GM19324 (cell line): ENCODE measurements at regions not wholly inside any gene's neighbourhood (a gene's known extent, or its start where the extent isn't known, plus 50 kb on each side); places are given as distances from the start of the nearest gene placed in this dataset.
A peak's percentile ranks its signal among the peaks of the same experiment; 100 is the strongest.
"Not testable (repeated sequence)": the region's sequence is repeated elsewhere in the genome, so short reads cannot be mapped to it uniquely, and the experiment has no call there.

Source experiments
- ATAC-seq: cut with Tn5 transposase; IDR thresholded peaks from one replicate; pipeline ENCODE4 v1.9.1; 2021; ENCODE audit warnings: mild to moderate bottlenecking, moderate library complexity; ENCODE audit not compliant: unreplicated experiment, low FRiP score

DNA sequence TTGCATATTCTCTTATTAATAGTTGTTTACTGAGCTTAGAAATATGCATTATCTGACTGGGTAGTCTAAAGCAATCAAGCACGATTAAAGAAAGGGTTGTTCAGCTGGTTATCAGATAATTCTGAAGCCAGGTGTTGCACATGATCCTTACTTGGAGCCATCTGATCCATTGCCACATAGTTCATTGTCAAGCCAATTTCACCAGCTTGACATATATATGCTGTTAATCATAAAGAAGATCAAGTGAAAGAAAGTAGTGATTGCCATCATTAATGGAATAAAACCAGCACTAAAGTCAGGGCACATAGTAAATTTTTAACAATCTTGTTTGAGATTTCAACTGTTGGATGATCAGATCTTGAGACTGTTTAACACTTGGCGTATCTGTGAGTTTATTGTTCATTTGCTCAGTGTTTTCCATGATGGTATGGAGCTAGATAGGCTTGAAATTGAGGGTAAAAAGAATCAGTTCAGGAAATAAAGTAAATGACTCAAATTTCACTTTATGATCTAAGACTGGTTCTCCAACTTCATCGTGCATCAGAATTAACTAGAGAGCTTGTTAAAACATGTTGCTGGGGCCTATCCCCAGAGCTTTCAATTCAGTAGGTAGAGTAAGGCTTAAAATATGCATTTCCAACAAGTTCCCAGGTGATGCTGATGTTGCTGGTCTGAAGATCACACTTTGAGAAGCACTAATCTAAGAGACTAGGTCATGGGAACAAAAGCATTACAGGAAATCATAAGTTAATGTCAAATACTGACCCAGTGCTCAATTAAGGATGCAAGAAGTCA, 539.6 kb downstream of the SATB2 start:
- no peak for ATAC-seq

- no peak for ATAC-seq
These were observed 540.5 kb downstream of the SATB2 start for GRCh38 chr2:198917275-198917674.

DNA sequence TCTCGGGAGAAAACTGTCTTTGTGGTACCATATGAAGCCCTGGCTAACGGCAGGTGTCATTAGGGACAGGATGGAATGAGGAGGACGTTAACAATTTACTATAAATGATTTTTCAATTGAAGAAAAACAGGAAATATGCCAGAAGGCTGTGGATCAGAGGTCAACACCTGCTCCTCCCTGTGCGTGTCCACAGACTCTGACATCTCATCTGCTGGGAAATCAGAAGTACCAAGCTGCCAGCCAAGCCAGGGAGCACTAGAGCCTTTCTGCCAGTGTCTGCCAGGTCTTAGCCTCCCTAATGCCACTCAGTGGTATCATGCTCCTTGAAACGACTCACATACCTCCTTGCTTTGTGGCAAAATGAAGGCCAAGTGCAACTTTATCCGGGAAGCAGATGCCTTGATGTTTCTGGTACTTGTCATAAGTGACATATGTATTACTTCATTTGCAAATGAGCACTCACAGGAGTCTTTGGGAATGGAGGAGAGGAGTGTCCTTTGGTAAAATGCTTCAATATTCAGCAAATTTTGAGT, 541.1 kb downstream of the SATB2 start:
- no peak for ATAC-seq

- ATAC-seq = peak; percentile 100
These were observed 544.2 kb downstream of the SATB2 start for GRCh38 chr2:198913394-198914152.

- no peak for ATAC-seq
These were observed 548.0 kb downstream of the SATB2 start for GRCh38 chr2:198909525-198910267.

DNA sequence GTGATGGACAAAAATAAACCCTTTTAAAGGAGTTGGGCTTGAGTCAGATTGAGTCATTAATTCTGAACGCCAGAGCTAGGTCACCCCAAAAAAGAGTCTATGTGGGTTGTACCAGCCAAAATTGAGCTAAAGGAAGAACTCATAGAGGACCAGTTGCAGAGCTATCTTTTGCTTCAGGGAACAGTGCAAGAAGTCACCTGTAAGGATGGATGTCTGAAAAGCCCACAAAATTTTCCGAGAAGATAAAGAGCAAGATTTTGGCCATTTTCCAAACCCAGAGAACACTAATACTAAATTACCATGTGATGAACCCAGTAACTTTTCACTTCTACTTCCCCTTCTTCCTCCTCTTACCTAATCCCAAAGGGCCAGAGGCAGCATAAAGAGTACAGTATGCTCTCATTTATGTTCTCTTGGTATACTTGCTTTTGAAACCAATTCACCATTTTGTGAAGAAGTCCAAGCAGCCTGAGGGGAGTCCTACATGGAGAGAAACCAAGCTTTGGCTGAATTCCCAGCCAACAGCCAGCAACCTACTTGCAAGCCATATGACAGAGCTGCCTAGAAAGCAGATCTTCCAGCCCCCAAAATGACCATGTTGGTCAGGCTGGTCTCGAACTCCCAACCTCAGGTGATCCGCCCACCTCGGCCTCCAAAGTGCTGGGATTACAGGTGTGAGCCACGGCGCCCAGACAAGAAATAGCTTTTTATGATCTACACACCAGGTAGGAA, 551.7 kb downstream of the SATB2 start:
- ATAC-seq = peak; percentile 48

GRCh38 chr2:198901894-198902293, 555.8 kb downstream of the SATB2 start:
- ATAC-seq = no peak

- ATAC-seq = no peak
These were observed 557.6 kb downstream of the SATB2 start for GRCh38 chr2:198900141-198900540.

- no peak for ATAC-seq
These were observed 567.2 kb downstream of the SATB2 start for GRCh38 chr2:198890490-198890889.

- ATAC-seq = no peak
These were observed 574.1 kb downstream of the SATB2 start for GRCh38 chr2:198883604-198884003.

DNA sequence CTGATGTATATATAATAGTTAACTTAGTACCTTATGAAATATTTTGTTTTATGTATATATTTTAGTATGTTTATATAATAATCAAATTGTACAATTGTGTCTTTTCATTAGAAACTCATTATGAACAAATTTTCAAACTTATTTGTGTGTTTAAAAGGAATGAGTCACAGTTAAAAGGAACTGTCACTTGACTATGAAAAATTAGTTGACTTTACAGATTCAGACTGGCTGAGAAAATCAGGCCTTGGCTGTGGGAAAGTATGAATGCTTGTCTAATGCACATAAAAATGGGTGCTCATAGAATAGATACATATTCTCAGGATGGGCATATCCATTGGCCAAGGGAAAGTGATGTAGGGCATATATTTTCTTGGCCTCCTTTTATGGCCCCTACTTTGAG, 576.8 kb downstream of the SATB2 start:
- no peak for ATAC-seq

GRCh38 chr2:198880421-198880820, 577.3 kb downstream of the SATB2 start:
- ATAC-seq = no peak

- no peak for ATAC-seq
These were observed 583.3 kb downstream of the SATB2 start for GRCh38 chr2:198874472-198874858.

GRCh38 chr2:198873503-198874471, 584.0 kb downstream of the SATB2 start:
- ATAC-seq = no peak

DNA sequence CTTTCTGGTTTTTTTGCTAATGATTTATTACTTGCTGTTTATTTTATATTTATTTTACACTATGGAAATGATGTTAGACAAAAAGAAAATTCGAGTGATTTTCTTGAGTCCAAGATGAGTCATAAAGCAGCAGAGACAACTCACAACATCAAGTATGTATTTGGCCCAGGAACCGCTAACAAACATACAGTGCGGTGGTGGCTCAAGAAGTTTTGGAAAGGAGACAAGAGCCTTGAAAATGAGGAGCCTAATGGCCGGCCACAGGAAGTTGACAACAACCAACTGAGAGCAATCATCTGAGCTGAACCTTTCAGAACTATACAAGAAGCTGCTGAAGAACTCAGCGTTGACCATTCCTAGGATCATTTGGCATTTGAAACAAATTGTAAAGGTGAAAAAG, 594.1 kb downstream of the SATB2 start:
- ATAC-seq = no peak

- no peak for ATAC-seq
These were observed 596.7 kb downstream of the SATB2 start for GRCh38 chr2:198861080-198861479.

DNA sequence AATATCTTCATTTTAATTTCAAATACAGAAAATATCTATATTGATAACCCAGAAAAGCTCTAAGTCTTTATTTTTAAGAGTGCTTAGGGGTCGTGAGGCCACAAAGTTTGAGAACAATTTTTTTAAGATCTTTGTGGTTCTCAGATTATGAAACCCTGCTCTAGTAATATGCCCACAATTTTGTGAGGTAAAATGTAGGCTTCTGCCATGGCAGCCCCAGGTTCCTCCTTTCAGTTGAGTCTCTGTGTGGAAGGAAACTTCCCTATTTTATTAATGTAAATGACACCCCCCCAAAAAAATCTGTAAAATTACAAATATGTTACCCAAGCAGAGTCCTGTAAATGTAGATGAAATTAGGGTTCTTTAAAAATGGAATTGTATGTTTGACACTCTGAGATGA, 600.5 kb downstream of the SATB2 start:
- no peak for ATAC-seq

GRCh38 chr2:198855746-198856145, 602.0 kb downstream of the SATB2 start:
- ATAC-seq = not testable (repeated sequence)

GRCh38 chr2:198852248-198852647, 605.5 kb downstream of the SATB2 start:
- ATAC-seq = no peak
